ENCODE measurements at regions not wholly inside any gene's neighbourhood (a gene's known extent, or its start where the extent isn't known, plus 50 kb on each side); places are given as distances from the start of the nearest gene placed in this dataset.

DNA sequence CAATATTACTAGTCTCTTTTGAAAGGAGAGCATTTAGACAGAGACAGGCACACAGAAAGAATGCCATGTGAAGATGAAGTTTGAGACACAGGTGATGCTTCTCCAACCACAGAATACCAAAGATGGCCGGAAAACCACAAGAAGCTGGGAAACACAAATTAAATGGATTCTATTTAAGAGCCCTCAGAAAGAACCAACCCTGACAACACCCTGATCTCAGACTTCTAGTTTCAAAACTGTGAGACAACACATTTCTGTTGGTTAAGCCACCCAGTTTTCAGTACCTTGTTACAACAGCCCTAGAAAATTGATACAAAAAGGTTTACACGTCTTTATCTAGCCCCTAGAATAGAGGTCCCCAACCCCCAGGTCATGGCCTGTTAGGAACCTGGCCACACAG, 79.8 kb upstream of the CCNG1 start:
- Histone ChIP-seq H2BK15ac (ENCODE audit: low read depth, low read length) (no peak overlapping the region), H3K36me3 (ENCODE audit: control insufficient read depth, insufficient read depth, low read length) (no peaks in the 10 kb centered on the region), H2BK20ac (ENCODE audit: low read depth, low read length) (no peak overlapping the region), H2BK5ac (ENCODE audit: low read depth, low read length, poor library complexity, severe bottlenecking) (no peak overlapping the region), H3K27me3 (ENCODE audit: control insufficient read depth, insufficient read depth, low read length) (no peaks in the 10 kb centered on the region), H3K4ac (ENCODE audit: low read depth, low read length) (no peak overlapping the region), H2BK120ac (ENCODE audit: low read depth, low read length) (no peak overlapping the region), H3K23ac (ENCODE audit: low read depth, low read length) (no peak overlapping the region), H2AK5ac (ENCODE audit: low read depth, low read length) (no peak overlapping the region), H3K56ac (ENCODE audit: extremely low read depth, insufficient read depth, low read length) (no peak overlapping the region), H4K91ac (ENCODE audit: insufficient read depth, low read depth, low read length) (no peak overlapping the region), H4K20me1 (ENCODE audit: insufficient read depth, low read length) (no peaks in the 10 kb centered on the region), H3K4me1 (ENCODE audit: control insufficient read depth, insufficient read depth, low read length) (no peaks in the 10 kb centered on the region), H3K27ac (ENCODE audit: insufficient read depth, low read length) (no peak overlapping the region), H4K8ac (ENCODE audit: low read depth in 2 of 2, low read length in 2 of 2) (no peak overlapping the region), H3K4me2 (ENCODE audit: low read depth, low read length) (no peak overlapping the region), H3K79me1 (ENCODE audit: low read depth in 1 of 2, low read length in 2 of 2) (no peaks in the 10 kb centered on the region), H2AK9ac (replicated peaks; ENCODE audit: low read depth, low read length, poor library complexity) (no peak overlapping the region), H2AFZ (replicated peaks; ENCODE audit: low read length, poor library complexity) (no peak overlapping the region), H3K4me3 (ENCODE audit: insufficient read depth, low read depth, low read length) (no peak overlapping the region), H4K5ac (ENCODE audit: low read depth, low read length) (no peak overlapping the region), H3K9me1 (ENCODE audit: insufficient read depth, low read length) (no peaks in the 10 kb centered on the region), H3K9me3 (ENCODE audit: control insufficient read depth, insufficient read depth, low read length) (no peaks in the 10 kb centered on the region), H3K9ac (ENCODE audit: low read depth, low read length) (no peak overlapping the region), H3K18ac (ENCODE audit: low read depth, low read length) (no peak overlapping the region), H3K14ac (replicated peaks; ENCODE audit: low read depth, low read length) (no peak overlapping the region)
- WGBS, 2 experiments (ENCODE audit: extremely low coverage in 2 of 2, insufficient read length in 1 of 2) = no CpG with 5 or more reads among the region's 2 CpGs
- dilution Hi-C loops (cut with HindIII; ENCODE audit: low sequenced_read_pairs, unreplicated experiment) = no loop called here
- ChIA-PET CTCF (no interaction called here), POLR2A (ENCODE audit: unreplicated experiment) (no interaction called here)
- DNase-seq = no peak
- ATAC-seq (ENCODE audit: low read depth) = no peak
- in situ Hi-C loops (cut with MboI; ENCODE audit: low sequenced_read_pairs) = no loop called here
- intact Hi-C loops (cut with micrococcal nuclease) = no loop called here
- no TSS peak for BruUV-seq (replicated peaks)
- no peak for TF ChIP-seq CEBPB (IDR thresholded peaks at IDR 0.05; ENCODE audit: low read depth, low read length)
- no peak for TF ChIP-seq RFX5 (IDR thresholded peaks at IDR 0.05; ENCODE audit: low read depth, low read length)
- TF ChIP-seq, protein P1, sequence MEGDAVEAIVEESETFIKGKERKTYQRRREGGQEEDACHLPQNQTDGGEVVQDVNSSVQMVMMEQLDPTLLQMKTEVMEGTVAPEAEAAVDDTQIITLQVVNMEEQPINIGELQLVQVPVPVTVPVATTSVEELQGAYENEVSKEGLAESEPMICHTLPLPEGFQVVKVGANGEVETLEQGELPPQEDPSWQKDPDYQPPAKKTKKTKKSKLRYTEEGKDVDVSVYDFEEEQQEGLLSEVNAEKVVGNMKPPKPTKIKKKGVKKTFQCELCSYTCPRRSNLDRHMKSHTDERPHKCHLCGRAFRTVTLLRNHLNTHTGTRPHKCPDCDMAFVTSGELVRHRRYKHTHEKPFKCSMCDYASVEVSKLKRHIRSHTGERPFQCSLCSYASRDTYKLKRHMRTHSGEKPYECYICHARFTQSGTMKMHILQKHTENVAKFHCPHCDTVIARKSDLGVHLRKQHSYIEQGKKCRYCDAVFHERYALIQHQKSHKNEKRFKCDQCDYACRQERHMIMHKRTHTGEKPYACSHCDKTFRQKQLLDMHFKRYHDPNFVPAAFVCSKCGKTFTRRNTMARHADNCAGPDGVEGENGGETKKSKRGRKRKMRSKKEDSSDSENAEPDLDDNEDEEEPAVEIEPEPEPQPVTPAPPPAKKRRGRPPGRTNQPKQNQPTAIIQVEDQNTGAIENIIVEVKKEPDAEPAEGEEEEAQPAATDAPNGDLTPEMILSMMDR (conservative IDR thresholded peaks at IDR 0.05; ENCODE audit: low read depth, low read length) = no peak
- TF ChIP-seq, protein P2, sequence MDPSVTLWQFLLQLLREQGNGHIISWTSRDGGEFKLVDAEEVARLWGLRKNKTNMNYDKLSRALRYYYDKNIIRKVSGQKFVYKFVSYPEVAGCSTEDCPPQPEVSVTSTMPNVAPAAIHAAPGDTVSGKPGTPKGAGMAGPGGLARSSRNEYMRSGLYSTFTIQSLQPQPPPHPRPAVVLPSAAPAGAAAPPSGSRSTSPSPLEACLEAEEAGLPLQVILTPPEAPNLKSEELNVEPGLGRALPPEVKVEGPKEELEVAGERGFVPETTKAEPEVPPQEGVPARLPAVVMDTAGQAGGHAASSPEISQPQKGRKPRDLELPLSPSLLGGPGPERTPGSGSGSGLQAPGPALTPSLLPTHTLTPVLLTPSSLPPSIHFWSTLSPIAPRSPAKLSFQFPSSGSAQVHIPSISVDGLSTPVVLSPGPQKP (IDR thresholded peaks at IDR 0.05; ENCODE audit: borderline replicate concordance, low read depth, low read length) = no peak
- no peak for TF ChIP-seq CHD1 (IDR thresholded peaks at IDR 0.05; ENCODE audit: low read depth, low read length)
- TF ChIP-seq SMC3 (IDR thresholded peaks at IDR 0.05; ENCODE audit: low read depth, low read length) = no peak
- TF ChIP-seq POLR2A (IDR thresholded peaks at IDR 0.05; ENCODE audit: low read depth, low read length) = no peak
- TF ChIP-seq RCOR1 (IDR thresholded peaks at IDR 0.05; ENCODE audit: insufficient replicate concordance, low read length) = no peak
- TF ChIP-seq, protein P3, sequence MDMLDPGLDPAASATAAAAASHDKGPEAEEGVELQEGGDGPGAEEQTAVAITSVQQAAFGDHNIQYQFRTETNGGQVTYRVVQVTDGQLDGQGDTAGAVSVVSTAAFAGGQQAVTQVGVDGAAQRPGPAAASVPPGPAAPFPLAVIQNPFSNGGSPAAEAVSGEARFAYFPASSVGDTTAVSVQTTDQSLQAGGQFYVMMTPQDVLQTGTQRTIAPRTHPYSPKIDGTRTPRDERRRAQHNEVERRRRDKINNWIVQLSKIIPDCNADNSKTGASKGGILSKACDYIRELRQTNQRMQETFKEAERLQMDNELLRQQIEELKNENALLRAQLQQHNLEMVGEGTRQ (IDR thresholded peaks at IDR 0.05; ENCODE audit: low read depth, low read length) = no peak
- no peak for TF ChIP-seq RAD21 (IDR thresholded peaks at IDR 0.05; ENCODE audit: low read length)
- TF ChIP-seq BHLHE40 (IDR thresholded peaks at IDR 0.05; ENCODE audit: low read depth, low read length) = no peak
- no peak for TF ChIP-seq MAFK (IDR thresholded peaks at IDR 0.05; ENCODE audit: low read depth, low read length)
- TF ChIP-seq NFE2L2 (IDR thresholded peaks at IDR 0.05; ENCODE audit: low read depth, low read length) = no peak

All from IMR-90 (cell line).